ENCODE measurements at regions not wholly inside any gene's neighbourhood (a gene's known extent, or its start where the extent isn't known, plus 50 kb on each side); places are given as distances from the start of the nearest gene placed in this dataset.

- H3K27me3 Mint-ChIP-seq (ENCODE audit: insufficient read depth, unreplicated experiment), result no peaks in the 10 kb centered on the region
- no peak for DNase-seq
- H3K36me3 Mint-ChIP-seq (ENCODE audit: insufficient read depth, unreplicated experiment), result no peaks in the 10 kb centered on the region
- no TSS peak for BruUV-seq (replicated peaks)
- H3K9me3 ChIP-seq, result no peaks in the 10 kb centered on the region
- intact Hi-C loops (cut with micrococcal nuclease; ENCODE audit: unreplicated experiment), result no loop called here
- ChIA-PET CTCF (no interaction called here), POLR2A (no interaction called here)
- no peak overlapping the region for H3K4me3 ChIP-seq (ENCODE audit: low read depth, low read length)
- H3K27me3 ChIP-seq (replicated peaks; ENCODE audit: control insufficient read depth, insufficient read depth, low read length), result no peaks in the 10 kb centered on the region
- H3K36me3 ChIP-seq (ENCODE audit: control insufficient read depth, insufficient read depth, low read length), result no peaks in the 10 kb centered on the region
- no peaks in the 10 kb centered on the region for H3K9me3 Mint-ChIP-seq (ENCODE audit: unreplicated experiment)
- H3K4me1 ChIP-seq, result peaks cover 12% of the 10 kb centered on the region
- H3K4me3 Mint-ChIP-seq (ENCODE audit: unreplicated experiment), result no peak overlapping the region
- TF ChIP-seq, protein P1, sequence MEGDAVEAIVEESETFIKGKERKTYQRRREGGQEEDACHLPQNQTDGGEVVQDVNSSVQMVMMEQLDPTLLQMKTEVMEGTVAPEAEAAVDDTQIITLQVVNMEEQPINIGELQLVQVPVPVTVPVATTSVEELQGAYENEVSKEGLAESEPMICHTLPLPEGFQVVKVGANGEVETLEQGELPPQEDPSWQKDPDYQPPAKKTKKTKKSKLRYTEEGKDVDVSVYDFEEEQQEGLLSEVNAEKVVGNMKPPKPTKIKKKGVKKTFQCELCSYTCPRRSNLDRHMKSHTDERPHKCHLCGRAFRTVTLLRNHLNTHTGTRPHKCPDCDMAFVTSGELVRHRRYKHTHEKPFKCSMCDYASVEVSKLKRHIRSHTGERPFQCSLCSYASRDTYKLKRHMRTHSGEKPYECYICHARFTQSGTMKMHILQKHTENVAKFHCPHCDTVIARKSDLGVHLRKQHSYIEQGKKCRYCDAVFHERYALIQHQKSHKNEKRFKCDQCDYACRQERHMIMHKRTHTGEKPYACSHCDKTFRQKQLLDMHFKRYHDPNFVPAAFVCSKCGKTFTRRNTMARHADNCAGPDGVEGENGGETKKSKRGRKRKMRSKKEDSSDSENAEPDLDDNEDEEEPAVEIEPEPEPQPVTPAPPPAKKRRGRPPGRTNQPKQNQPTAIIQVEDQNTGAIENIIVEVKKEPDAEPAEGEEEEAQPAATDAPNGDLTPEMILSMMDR (IDR thresholded peaks at IDR 0.05; ENCODE audit: insufficient read depth in 1 of 2, low read depth in 1 of 2, low read length in 1 of 2, severe bottlenecking in 1 of 2, unreplicated experiment in 1 of 2), result no peak
- H3K4me1 Mint-ChIP-seq (ENCODE audit: low read depth, unreplicated experiment), result peaks cover 25% of the 10 kb centered on the region
- no peak overlapping the region for H3K27ac Mint-ChIP-seq (ENCODE audit: unreplicated experiment)
Measured at GRCh38 chr18:10371165-10371564, 83.3 kb upstream of the APCDD1 start.

DNA sequence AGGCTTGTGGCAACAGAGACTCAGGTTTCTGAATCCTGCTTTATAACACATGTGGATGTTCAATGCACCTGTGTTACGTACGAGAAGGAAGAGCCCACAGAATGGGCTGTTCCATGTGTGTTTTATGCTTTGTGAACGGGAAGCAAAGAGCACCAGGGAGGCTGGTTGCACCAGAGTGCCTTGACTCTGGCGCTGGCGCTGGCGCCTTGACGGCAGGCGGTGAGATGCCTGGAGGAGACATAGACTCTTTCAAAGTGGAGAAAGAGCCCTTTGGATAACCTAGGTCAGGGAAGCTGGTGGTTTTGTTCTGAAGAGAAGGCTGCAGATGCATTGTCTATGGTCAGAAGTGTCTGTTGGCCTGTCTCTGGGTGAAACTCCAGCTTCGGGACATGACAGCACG is 80.2 kb upstream of the APCDD1 start:
- Histone ChIP-seq H3K9me3 (no peaks in the 10 kb centered on the region), H3K27me3 (replicated peaks; ENCODE audit: control insufficient read depth, insufficient read depth, low read length) (no peaks in the 10 kb centered on the region), H3K4me3 (ENCODE audit: low read depth, low read length) (no peak overlapping the region), H3K4me1 (peaks cover 7% of the 10 kb centered on the region), H3K36me3 (ENCODE audit: control insufficient read depth, insufficient read depth, low read length) (no peaks in the 10 kb centered on the region)
- Mint-ChIP-seq H3K27me3 (ENCODE audit: insufficient read depth, unreplicated experiment) (no peaks in the 10 kb centered on the region), H3K36me3 (ENCODE audit: insufficient read depth, unreplicated experiment) (no peaks in the 10 kb centered on the region), H3K4me3 (ENCODE audit: unreplicated experiment) (no peak overlapping the region), H3K4me1 (ENCODE audit: low read depth, unreplicated experiment) (peaks cover 6% of the 10 kb centered on the region), H3K27ac (ENCODE audit: unreplicated experiment) (no peak overlapping the region), H3K9me3 (ENCODE audit: unreplicated experiment) (no peaks in the 10 kb centered on the region)
- intact Hi-C loops (cut with micrococcal nuclease; ENCODE audit: unreplicated experiment), result no loop called here
- TF ChIP-seq, protein P1 (IDR thresholded peaks at IDR 0.05; ENCODE audit: insufficient read depth in 1 of 2, low read depth in 1 of 2, low read length in 1 of 2, severe bottlenecking in 1 of 2, unreplicated experiment in 1 of 2), result no peak
- ChIA-PET CTCF (no interaction called here), POLR2A (no interaction called here)
- no peak for DNase-seq
- BruUV-seq (replicated peaks), result no TSS peak

DNA sequence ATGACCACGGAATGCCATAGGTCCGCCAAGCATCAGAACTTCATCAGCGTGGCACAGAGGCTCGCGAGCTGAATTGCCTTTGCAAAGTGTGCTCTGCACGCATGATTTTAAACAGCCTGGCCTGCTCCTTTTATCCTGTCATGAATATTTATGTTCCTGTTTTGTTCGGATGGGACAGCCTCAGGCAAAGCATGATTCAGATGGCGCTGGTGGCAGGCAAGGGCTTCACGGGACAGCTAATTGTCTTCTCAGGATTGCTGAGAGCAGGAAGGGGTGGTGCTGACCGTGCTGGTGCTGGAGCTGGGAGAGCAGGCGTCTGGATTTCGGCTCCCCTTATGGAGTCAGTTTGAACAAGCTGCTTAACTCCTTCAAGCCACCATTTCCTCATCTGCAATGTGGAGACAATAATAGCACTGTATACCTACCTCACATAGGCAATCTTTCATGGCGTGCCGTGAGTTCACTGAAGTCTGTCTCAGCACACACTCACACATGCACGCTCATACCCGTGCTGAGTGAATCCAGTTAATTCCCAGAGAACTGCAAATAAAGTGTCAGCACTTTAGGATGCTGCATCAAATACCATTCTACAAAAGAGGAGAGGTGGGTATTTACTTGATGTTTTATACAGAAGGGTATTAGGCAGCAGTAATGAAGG is 79.7 kb upstream of the APCDD1 start:
- TF ChIP-seq, protein P1 (IDR thresholded peaks at IDR 0.05; ENCODE audit: insufficient read depth in 1 of 2, low read depth in 1 of 2, low read length in 1 of 2, severe bottlenecking in 1 of 2, unreplicated experiment in 1 of 2), result no peak
- intact Hi-C loops (cut with micrococcal nuclease; ENCODE audit: unreplicated experiment), result no loop called here
- no peak for DNase-seq
- Histone ChIP-seq H3K27me3 (replicated peaks; ENCODE audit: control insufficient read depth, insufficient read depth, low read length) (no peaks in the 10 kb centered on the region), H3K36me3 (ENCODE audit: control insufficient read depth, insufficient read depth, low read length) (no peaks in the 10 kb centered on the region), H3K4me1 (peaks cover under 1% of the 10 kb centered on the region), H3K4me3 (ENCODE audit: low read depth, low read length) (no peak overlapping the region), H3K9me3 (no peaks in the 10 kb centered on the region)
- ChIA-PET CTCF (no interaction called here), POLR2A (no interaction called here)
- Mint-ChIP-seq H3K36me3 (ENCODE audit: insufficient read depth, unreplicated experiment) (no peaks in the 10 kb centered on the region), H3K9me3 (ENCODE audit: unreplicated experiment) (no peaks in the 10 kb centered on the region), H3K27ac (ENCODE audit: unreplicated experiment) (no peak overlapping the region), H3K27me3 (ENCODE audit: insufficient read depth, unreplicated experiment) (no peaks in the 10 kb centered on the region), H3K4me3 (ENCODE audit: unreplicated experiment) (no peak overlapping the region), H3K4me1 (ENCODE audit: low read depth, unreplicated experiment) (peaks cover under 1% of the 10 kb centered on the region)
- BruUV-seq (replicated peaks), result no TSS peak
